IMR-90 (cell line): ENCODE measurements at regions not wholly inside any gene's neighbourhood (a gene's known extent, or its start where the extent isn't known, plus 50 kb on each side); places are given as distances from the start of the nearest gene placed in this dataset.

Experiments used
- ATAC-seq: fragments of 200-7000 bp; cut with Tn5 transposase; 2 replicates; pipeline ENCODE4 v1.9.1; 2020; ENCODE audit warnings: low read depth, mild to moderate bottlenecking, moderate library complexity
- BruUV-seq: library from RNA; stranded (reverse); fragments of 400-500 nt; replicated peaks from 2 replicates; lab custom pipeline; 2021; lab: Mats Ljungman, UMichigan
- CTCF ChIA-PET: fragments of 300-600 bp; formaldehyde crosslinking; extraction: SDS; loops from one replicate; lab custom pipeline; 2021; ENCODE audit warnings: antibody characterized with exemption; lab: Yijun Ruan, JAX
- POLR2A ChIA-PET: fragments of 300-600 bp; sonication (Branson Sonifier 250); formaldehyde crosslinking; loops from one replicate; lab custom pipeline; 2022; ENCODE audit warnings: antibody characterized with exemption; ENCODE audit not compliant: unreplicated experiment; lab: Charles Lee
- DNase-seq: peaks from one replicate; pipeline ENCODE4 v3.0.0; 2013
- H2AFZ ChIP-seq: replicated peaks from 2 replicates; pipeline ENCODE3; 2013; ENCODE audit warnings: low read length, mild to moderate bottlenecking; ENCODE audit not compliant: poor library complexity
- H2AK5ac ChIP-seq: 2 replicates; pipeline ENCODE4 v1.6.1; 2013; ENCODE audit warnings: low read depth, low read length, inconsistent platforms
- H2AK9ac ChIP-seq: replicated peaks from 2 replicates; pipeline ENCODE3; 2013; ENCODE audit warnings: mild to moderate bottlenecking, low read depth, low read length, moderate library complexity; ENCODE audit not compliant: poor library complexity
- H2BK120ac ChIP-seq: 2 replicates; pipeline ENCODE4 v1.6.1; 2013; ENCODE audit warnings: low read depth, low read length, inconsistent platforms
- H2BK15ac ChIP-seq: 3 replicates; pipeline ENCODE4 v1.6.1; 2013; ENCODE audit warnings: low read depth, low read length, inconsistent platforms
- H2BK20ac ChIP-seq: 2 replicates; pipeline ENCODE4 v1.6.1; 2013; ENCODE audit warnings: low read depth, mild to moderate bottlenecking, inconsistent platforms, low read length, moderate library complexity
- H2BK5ac ChIP-seq: 2 replicates; pipeline ENCODE4 v1.6.1; 2013; ENCODE audit warnings: mild to moderate bottlenecking, low read depth, low read length, inconsistent platforms; ENCODE audit not compliant: poor library complexity, severe bottlenecking
- H3K14ac ChIP-seq: replicated peaks from 2 replicates; pipeline ENCODE4 v1.6.1; 2013; ENCODE audit warnings: low read depth, low read length, inconsistent platforms
- H3K18ac ChIP-seq: 2 replicates; pipeline ENCODE4 v1.6.1; 2013; ENCODE audit warnings: low read depth, low read length, control low read depth
- H3K23ac ChIP-seq: 2 replicates; pipeline ENCODE4 v1.6.1; 2013; ENCODE audit warnings: low read depth, low read length, inconsistent platforms
- H3K27ac ChIP-seq: 2 replicates; pipeline ENCODE4 v1.5.1; 2013; ENCODE audit warnings: mild to moderate bottlenecking, control low read depth, low read length; ENCODE audit not compliant: insufficient read depth
- H3K27me3 ChIP-seq: 2 replicates; pipeline ENCODE4 v1.6.1; 2013; ENCODE audit warnings: low read length; ENCODE audit not compliant: control insufficient read depth, insufficient read depth
- H3K36me3 ChIP-seq: 2 replicates; pipeline ENCODE4 v1.6.1; 2013; ENCODE audit warnings: low read length, mixed read lengths; ENCODE audit not compliant: control insufficient read depth, insufficient read depth
- H3K4ac ChIP-seq: 2 replicates; pipeline ENCODE4 v1.6.1; 2013; ENCODE audit warnings: low read depth, low read length, inconsistent platforms
- H3K4me1 ChIP-seq: 2 replicates; pipeline ENCODE4 v1.6.1; 2013; ENCODE audit warnings: low read length, mixed read lengths; ENCODE audit not compliant: control insufficient read depth, insufficient read depth
- H3K4me2 ChIP-seq: 2 replicates; pipeline ENCODE4 v1.6.1; 2013; ENCODE audit warnings: low read depth, mild to moderate bottlenecking, control low read depth, low read length, moderate library complexity
- H3K4me3 ChIP-seq: 2 replicates; pipeline ENCODE4 v1.5.1; 2013; ENCODE audit warnings: low read depth, mild to moderate bottlenecking, control low read depth, low read length, moderate library complexity; ENCODE audit not compliant: insufficient read depth
- H3K56ac ChIP-seq: 2 replicates; pipeline ENCODE4 v1.6.1; 2013; ENCODE audit warnings: low read length, inconsistent platforms; ENCODE audit not compliant: insufficient read depth; ENCODE audit errors: extremely low read depth
- H3K79me1 ChIP-seq, 2 experiments: 2 replicates each; pipeline ENCODE4 v1.6.1; 2013; ENCODE audit warnings: low read length in 2 of 2, inconsistent platforms in 1 of 2, low read depth in 1 of 2
- H3K9ac ChIP-seq: 2 replicates; pipeline ENCODE4 v1.6.1; 2013; ENCODE audit warnings: low read depth, low read length, control low read depth
- H3K9me1 ChIP-seq: 2 replicates; pipeline ENCODE4 v1.6.1; 2013; ENCODE audit warnings: low read length, inconsistent platforms; ENCODE audit not compliant: insufficient read depth
- H3K9me3 ChIP-seq: 2 replicates; pipeline ENCODE4 v1.6.1; 2013; ENCODE audit warnings: low read length; ENCODE audit not compliant: control insufficient read depth, insufficient read depth
- H4K20me1 ChIP-seq: 2 replicates; pipeline ENCODE4 v1.6.1; 2013; ENCODE audit warnings: low read length, inconsistent platforms; ENCODE audit not compliant: insufficient read depth
- H4K5ac ChIP-seq: 2 replicates; pipeline ENCODE4 v1.6.1; 2013; ENCODE audit warnings: mild to moderate bottlenecking, low read depth, low read length, control low read depth
- H4K8ac ChIP-seq, 2 experiments: 2 replicates each; pipeline ENCODE4 v1.6.1; 2013; ENCODE audit warnings: low read depth in 2 of 2, low read length in 2 of 2, control low read depth in 1 of 2, inconsistent platforms in 1 of 2
- H4K91ac ChIP-seq: 2 replicates; pipeline ENCODE4 v1.6.1; 2013; ENCODE audit warnings: low read depth, low read length, inconsistent platforms; ENCODE audit not compliant: insufficient read depth
- BHLHE40 ChIP-seq: fragments of 150-350 bp; IDR thresholded peaks from 2 replicates; pipeline ENCODE4 v1.6.1; 2016; ENCODE audit warnings: mild to moderate bottlenecking, low read depth, low read length
- CEBPB ChIP-seq: IDR thresholded peaks from 2 replicates; pipeline ENCODE4 v1.6.1; 2012; ENCODE audit warnings: low read depth, low read length, improper control_type of control experiment
- FOS ChIP-seq: fragments of 150-350 bp; IDR thresholded peaks from 2 replicates; pipeline ENCODE4 v1.6.1; 2016; ENCODE audit warnings: low read depth, low read length
- MAZ ChIP-seq: IDR thresholded peaks from 2 replicates; pipeline ENCODE4 v1.6.1; 2012; ENCODE audit warnings: low read depth, mild to moderate bottlenecking, low read length, improper control_type of control experiment, moderate library complexity, borderline replicate concordance
- MXI1 ChIP-seq: IDR thresholded peaks from 2 replicates; pipeline ENCODE4 v1.6.1; 2012; ENCODE audit warnings: low read depth, mild to moderate bottlenecking, low read length, moderate library complexity, borderline replicate concordance
- NFE2L2 ChIP-seq: fragments of 150-350 bp; IDR thresholded peaks from 2 replicates; pipeline ENCODE4 v1.6.1; 2016; ENCODE audit warnings: low read depth, mild to moderate bottlenecking, low read length
- POLR2A ChIP-seq: IDR thresholded peaks from 2 replicates; pipeline ENCODE4 v1.6.1; 2012; ENCODE audit warnings: mild to moderate bottlenecking, low read depth, low read length
- RCOR1 ChIP-seq: IDR thresholded peaks from 2 replicates; pipeline ENCODE4 v1.6.1; 2012; ENCODE audit warnings: mild to moderate bottlenecking, low read length, improper control_type of control experiment; ENCODE audit not compliant: insufficient replicate concordance
- RFX5 ChIP-seq: IDR thresholded peaks from 2 replicates; pipeline ENCODE4 v1.8.0; 2012; ENCODE audit warnings: low read depth, mild to moderate bottlenecking, low read length, moderate library complexity
- SMC3 ChIP-seq: fragments of 150-350 bp; IDR thresholded peaks from 2 replicates; pipeline ENCODE4 v1.6.1; 2016; ENCODE audit warnings: low read depth, mild to moderate bottlenecking, antibody characterized with exemption, low read length, moderate library complexity
- WGBS, 2 experiments: methylation state at CpG; one replicate each; pipeline versions ENCODE4 v1.1.5 to v1.1.7; 2013; ENCODE audit warnings: missing lambda C conversion rate in 2 of 2; ENCODE audit not compliant: insufficient read length in 1 of 2; ENCODE audit errors: extremely low coverage in 2 of 2; 5-methylcytosine and 5-hydroxymethylcytosine counted together
- dilution Hi-C: fragments of 300-500 bp; cut with HindIII; formaldehyde crosslinking; loops from one replicate; pipeline ENCODE4 v1.14.3; 2018; ENCODE audit warnings: low sequenced_read_pairs; ENCODE audit not compliant: unreplicated experiment
- in situ Hi-C: fragments of 300-500 bp; cut with MboI; formaldehyde crosslinking; loops from 3 replicates; pipeline ENCODE4 v1.14.3; 2019; ENCODE audit warnings: low sequenced_read_pairs, inconsistent platforms, mixed read lengths
- intact Hi-C: fragments of 100-400 bp; cut with micrococcal nuclease; formaldehyde crosslinking; loops from 2 replicates; pipeline ENCODE4 v1.10.0; 2022
- TF ChIP-seq, protein P1 (sequence below): conservative IDR thresholded peaks from 2 replicates; pipeline ENCODE4 v1.5.1; 2012; ENCODE audit warnings: mild to moderate bottlenecking, low read depth, low read length, improper control_type of control experiment
- TF ChIP-seq, protein P2 (sequence below): fragments of 150-350 bp; IDR thresholded peaks from 2 replicates; pipeline ENCODE4 v1.6.1; 2016; ENCODE audit warnings: low read depth, mild to moderate bottlenecking, low read length, moderate library complexity, borderline replicate concordance
- TF ChIP-seq, protein P3 (sequence below): fragments of 150-350 bp; IDR thresholded peaks from 2 replicates; pipeline ENCODE4 v1.6.1; 2017; ENCODE audit warnings: mild to moderate bottlenecking, antibody characterized with exemption, low read length, low read depth

DNA sequence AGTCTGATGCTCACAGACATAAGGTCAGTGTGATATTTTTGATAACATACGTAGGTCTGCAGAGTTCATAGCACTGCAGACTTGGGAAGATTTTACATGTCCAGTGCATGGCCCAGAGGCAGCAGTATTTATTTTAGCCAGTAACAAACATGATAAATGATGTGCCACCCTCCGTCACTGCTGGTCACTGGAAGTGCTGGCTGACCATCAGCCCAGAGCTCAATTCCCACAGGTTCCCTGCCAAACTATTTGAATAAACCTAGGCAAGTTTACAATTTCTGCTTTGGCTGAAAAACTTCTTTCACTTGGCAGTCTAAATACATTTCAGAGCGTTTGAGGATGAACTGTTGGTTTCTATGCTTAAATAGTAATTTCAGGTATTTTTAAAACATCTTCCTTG, 135.5 kb upstream of the EDNRB start:
- Histone ChIP-seq H2BK5ac (no peak overlapping the region), H3K9me1 (no peaks in the 10 kb centered on the region), H3K23ac (no peak overlapping the region), H3K36me3 (no peaks in the 10 kb centered on the region), H3K14ac (no peak overlapping the region), H3K27me3 (no peaks in the 10 kb centered on the region), H4K91ac (no peak overlapping the region), H2BK20ac (no peak overlapping the region), H3K4me3 (no peak overlapping the region), H3K4ac (no peak overlapping the region), H3K9ac (no peak overlapping the region), H4K5ac (no peak overlapping the region), H3K9me3 (peaks cover 2% of the 10 kb centered on the region), H2BK15ac (no peak overlapping the region), H2AK5ac (no peak overlapping the region), H3K56ac (no peak overlapping the region), H3K18ac (no peak overlapping the region), H3K4me2 (no peak overlapping the region; the same call in 1 of the 2 replicates), H3K27ac (no peak overlapping the region), H2AK9ac (no peak overlapping the region), H4K20me1 (no peaks in the 10 kb centered on the region), H3K4me1 (no peaks in the 10 kb centered on the region), H2BK120ac (no peak overlapping the region), H3K79me1 (no peaks in the 10 kb centered on the region), H2AFZ (no peak overlapping the region), H4K8ac (no peak overlapping the region)
- ChIA-PET CTCF (no interaction called here), POLR2A (no interaction called here)
- dilution Hi-C loops: no loop called here
- no peak for TF ChIP-seq MXI1
- TF ChIP-seq, protein P1, sequence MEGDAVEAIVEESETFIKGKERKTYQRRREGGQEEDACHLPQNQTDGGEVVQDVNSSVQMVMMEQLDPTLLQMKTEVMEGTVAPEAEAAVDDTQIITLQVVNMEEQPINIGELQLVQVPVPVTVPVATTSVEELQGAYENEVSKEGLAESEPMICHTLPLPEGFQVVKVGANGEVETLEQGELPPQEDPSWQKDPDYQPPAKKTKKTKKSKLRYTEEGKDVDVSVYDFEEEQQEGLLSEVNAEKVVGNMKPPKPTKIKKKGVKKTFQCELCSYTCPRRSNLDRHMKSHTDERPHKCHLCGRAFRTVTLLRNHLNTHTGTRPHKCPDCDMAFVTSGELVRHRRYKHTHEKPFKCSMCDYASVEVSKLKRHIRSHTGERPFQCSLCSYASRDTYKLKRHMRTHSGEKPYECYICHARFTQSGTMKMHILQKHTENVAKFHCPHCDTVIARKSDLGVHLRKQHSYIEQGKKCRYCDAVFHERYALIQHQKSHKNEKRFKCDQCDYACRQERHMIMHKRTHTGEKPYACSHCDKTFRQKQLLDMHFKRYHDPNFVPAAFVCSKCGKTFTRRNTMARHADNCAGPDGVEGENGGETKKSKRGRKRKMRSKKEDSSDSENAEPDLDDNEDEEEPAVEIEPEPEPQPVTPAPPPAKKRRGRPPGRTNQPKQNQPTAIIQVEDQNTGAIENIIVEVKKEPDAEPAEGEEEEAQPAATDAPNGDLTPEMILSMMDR: no peak
- no peak for TF ChIP-seq RFX5
- no peak for TF ChIP-seq RCOR1
- no peak for TF ChIP-seq MAZ
- TF ChIP-seq FOS: no peak
- TF ChIP-seq, protein P2, sequence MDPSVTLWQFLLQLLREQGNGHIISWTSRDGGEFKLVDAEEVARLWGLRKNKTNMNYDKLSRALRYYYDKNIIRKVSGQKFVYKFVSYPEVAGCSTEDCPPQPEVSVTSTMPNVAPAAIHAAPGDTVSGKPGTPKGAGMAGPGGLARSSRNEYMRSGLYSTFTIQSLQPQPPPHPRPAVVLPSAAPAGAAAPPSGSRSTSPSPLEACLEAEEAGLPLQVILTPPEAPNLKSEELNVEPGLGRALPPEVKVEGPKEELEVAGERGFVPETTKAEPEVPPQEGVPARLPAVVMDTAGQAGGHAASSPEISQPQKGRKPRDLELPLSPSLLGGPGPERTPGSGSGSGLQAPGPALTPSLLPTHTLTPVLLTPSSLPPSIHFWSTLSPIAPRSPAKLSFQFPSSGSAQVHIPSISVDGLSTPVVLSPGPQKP: no peak
- no peak for TF ChIP-seq NFE2L2
- TF ChIP-seq POLR2A: no peak
- no peak for TF ChIP-seq CEBPB
- TF ChIP-seq SMC3: no peak
- no peak for TF ChIP-seq BHLHE40
- TF ChIP-seq, protein P3, sequence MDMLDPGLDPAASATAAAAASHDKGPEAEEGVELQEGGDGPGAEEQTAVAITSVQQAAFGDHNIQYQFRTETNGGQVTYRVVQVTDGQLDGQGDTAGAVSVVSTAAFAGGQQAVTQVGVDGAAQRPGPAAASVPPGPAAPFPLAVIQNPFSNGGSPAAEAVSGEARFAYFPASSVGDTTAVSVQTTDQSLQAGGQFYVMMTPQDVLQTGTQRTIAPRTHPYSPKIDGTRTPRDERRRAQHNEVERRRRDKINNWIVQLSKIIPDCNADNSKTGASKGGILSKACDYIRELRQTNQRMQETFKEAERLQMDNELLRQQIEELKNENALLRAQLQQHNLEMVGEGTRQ: no peak
- ATAC-seq: no peak
- intact Hi-C loops: no loop called here
- 14% methylated on average over 1 of the region's 3 CpGs; no CpG with 5 or more reads in 1 of the 2 experiments for WGBS, 2 experiments
- in situ Hi-C loops: no loop called here
- no peak for DNase-seq
- BruUV-seq: no TSS peak
